NCI-H526 (cell line): ENCODE measurements at regions not wholly inside any gene's neighbourhood (a gene's known extent, or its start where the extent isn't known, plus 50 kb on each side); places are given as distances from the start of the nearest gene placed in this dataset.

Source experiments
- DNase-seq, 2 experiments: peaks; one replicate each; lab custom pipeline; 2025; lab: John Stamatoyannopoulos, UW

DNA sequence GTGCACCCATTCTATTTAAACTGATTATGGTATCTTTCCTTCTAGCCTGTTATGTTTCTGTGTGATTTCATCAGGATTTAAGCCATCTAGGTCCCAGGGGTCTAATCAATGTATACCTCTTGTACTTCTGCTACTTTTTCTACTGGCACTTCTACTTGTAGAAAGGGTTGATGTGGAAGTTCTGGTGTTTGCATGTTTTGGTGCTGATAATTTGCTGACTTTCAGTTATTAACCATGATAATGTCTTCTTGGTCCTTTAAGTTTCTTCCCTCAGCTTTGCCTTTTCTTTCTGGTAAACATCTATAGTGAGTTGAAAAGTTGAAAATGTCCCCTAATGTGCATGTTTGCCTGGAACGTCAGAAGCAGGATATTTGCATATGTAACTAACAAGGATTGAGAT lies 390.6 kb upstream of the MAP3K7 start:
- DNase-seq, result no peak

DNA sequence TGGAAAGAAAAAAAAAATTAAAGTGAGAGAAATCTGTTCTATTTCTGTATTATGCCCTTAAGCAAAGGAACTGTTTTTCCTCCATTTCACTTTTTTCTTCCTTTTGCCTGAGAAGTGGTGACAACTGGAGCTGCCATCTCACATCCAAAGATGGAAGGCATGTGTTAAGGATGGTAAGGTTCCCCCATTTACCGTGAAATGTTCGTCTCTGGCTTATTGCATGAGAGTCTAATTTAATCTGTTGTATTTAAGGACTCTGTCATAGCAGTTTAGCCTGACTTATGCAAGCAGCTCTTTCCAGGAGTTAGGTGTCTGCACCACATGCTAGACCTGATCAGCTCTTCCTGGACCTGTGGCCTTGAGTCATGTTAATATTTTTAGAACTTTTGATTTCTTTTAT lies 389.5 kb upstream of the MAP3K7 start:
- no peak for DNase-seq

DNA sequence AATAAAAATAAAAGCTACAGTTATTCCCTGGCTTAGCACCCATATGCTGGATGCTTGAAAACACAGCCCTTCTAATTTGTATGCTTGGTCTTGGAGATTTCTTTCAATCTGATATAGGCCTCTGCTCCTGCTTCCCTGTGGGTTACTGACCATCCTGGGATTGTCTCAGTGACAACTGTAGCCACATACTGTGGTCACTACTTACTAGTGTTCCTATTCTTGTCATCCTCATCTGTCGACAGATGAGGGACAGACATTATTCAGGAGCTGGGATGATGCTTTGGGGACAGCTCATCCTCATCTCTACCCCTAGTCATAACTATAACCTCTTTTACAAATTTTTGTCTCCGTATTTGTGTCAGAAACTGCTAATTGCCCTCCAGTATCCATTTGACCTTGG lies 388.9 kb upstream of the MAP3K7 start:
- no peak for DNase-seq

DNA sequence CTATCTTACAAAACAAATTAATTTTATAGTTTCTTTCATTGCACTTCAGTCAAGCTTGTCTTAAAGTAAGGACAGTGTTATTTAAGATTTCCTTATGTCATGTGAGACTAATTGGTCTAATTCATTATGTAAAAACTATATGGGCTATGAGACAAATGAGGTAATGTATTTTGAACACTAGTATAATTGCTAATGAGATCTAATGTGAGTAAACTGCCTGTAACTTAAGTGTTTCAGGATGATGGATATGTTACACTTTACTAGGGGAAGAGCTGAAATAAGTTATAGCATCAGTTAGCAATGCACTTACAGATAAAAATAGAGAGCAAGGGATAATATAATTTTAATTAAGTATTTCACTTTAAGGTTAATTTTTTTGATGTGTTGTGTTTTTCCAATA lies 386.3 kb upstream of the MAP3K7 start:
- DNase-seq, result no peak

DNA sequence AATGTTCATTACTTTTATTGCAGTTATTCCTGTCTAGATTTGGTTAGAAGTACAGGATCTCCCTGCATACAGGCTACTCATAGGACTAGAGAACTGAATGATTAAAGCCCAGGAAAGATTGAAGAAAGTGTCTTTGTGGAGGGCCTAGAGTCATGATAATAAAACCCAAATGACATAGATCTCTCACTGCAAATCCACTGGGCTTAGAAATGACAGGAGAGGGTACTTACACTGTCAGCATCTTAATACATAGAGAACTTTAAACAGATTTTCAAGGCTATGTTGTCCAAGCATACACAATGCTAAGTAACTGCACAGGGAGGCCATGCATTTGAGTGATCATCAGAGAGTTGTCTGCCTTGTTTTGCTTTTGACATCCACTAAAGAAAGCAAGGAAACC lies 383.8 kb upstream of the MAP3K7 start:
- no peak for DNase-seq

DNA sequence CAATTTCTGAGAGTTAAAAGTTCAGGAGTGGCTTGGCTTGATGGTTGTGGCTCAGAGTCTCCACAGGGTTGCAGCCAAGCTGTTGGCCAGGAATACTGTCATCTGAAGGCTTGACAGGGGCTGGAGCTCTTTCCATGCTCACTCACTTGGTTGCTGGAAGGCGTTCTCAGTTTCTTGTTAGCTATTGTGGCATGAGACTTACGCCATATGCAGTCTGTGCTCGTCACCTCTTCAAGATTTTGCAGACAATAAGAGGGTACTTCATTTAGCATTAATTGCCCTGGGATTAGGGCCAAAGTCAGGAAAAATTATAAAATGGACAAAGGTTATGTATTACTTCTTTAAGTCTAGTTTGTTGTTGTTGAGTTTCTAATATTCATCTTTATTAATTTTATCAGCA lies 380.6 kb upstream of the MAP3K7 start:
- no peak for DNase-seq

DNA sequence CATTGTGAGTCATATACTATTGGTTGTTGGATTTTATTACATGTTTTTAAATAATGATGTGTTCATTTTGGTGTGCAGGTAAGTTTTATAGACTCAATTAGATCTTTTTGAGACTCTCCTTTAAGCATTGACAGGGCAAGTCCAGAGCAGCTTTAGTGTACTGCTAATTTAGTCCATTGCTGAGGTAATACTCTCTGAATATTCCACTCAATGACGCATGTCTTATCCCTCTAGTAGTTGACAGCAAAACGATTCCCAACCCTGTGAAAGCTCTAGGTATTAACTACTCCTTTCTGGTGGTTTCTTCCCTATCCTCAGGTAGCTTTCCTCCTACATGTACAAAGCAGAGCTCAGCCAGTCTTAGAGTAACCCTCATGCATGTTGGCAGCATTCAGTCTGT lies 373.5 kb upstream of the MAP3K7 start:
- no peak for DNase-seq

DNA sequence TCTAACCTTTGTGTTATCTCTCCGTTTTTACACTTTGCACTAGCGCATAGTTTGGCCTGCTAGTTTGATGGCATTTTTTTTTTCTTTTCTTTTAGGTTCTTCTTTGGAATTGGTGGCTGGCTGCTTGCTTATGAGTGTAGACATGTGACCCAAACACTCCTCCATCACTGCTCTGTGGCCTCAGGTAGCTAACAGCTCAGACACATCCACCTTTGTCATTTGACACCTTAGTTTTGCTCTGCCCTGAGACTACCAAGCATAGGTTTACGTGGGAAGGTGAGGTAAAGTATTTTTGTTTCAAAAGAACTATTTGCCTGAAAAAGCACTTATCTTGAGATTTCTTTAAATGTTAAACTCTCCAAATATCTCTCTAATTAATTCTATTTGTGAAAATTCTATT lies 368.4 kb upstream of the MAP3K7 start:
- DNase-seq, result no peak

DNA sequence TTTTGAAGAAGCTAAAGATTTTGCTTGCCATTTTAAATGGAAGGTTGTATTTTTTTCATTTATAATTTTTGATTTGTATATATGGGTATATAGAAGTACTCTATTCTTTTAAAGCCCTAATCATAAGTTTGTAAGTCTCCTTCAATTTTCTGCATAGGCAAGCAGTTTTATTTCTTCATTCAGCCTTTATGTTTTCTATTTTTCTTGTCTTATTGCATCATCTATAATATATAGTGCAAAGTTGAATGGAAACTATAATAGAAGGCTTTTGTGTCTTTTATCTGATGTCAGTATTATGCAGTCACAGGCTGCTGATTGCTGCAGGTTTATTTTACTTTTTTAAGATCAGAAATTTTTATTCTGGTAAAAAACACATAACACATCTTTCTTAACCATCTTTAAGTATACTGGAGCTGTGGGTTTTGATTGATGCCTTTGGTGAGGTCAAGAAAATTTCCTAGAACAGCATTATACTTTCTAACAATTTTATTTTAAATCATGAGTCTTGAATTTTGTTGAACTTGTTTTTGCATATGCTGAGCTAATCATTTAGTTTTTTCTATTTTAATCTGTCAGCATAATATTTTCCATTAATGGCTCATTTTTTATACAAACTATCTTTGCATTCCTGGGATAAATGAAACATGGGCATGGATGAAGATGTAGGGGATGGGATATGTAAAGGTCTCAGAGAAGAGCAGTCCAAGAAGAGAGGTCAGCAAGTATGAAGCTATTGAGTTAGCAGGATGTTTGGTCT lies 366.7 kb upstream of the MAP3K7 start:
- no peak for DNase-seq

DNA sequence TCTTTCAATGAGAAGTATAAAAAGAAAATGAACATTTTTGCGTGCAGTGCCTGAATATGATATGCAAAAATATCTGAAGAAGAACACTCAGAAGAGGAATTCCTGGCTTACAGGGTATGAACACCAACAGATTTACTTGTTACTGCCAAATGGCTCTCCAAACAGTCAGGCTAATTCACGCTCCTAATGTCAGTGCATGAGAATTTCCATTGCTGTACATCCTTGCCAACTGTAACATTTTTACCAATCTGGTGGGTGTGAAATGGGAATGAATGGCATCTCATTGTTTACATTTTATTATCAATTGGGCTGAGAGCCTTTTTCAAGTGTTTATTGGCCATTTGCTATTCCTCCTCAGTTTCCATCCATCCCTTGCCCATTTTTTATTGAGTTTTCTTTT lies 365.3 kb upstream of the MAP3K7 start:
- no peak for DNase-seq

DNA sequence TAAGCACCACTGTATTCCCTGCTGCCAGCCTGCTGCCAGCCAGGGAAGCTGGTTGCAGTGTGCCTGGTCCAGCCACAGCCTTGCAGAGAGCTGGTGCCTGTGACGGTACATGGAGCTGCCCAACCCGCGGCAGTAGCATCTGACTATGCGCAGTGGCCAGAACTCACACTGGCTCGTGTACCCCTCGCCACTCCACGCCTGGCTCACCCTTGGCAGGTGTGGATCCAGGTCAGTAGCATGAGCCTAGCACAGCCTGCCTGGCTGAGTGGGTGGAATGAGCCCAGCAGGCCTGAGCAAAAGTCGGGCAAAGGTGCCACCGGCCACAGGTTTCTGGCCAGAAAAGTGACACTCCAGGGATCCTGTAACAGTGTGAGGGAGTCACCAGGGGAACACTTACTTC lies 361.7 kb upstream of the MAP3K7 start:
- no peak for DNase-seq

DNA sequence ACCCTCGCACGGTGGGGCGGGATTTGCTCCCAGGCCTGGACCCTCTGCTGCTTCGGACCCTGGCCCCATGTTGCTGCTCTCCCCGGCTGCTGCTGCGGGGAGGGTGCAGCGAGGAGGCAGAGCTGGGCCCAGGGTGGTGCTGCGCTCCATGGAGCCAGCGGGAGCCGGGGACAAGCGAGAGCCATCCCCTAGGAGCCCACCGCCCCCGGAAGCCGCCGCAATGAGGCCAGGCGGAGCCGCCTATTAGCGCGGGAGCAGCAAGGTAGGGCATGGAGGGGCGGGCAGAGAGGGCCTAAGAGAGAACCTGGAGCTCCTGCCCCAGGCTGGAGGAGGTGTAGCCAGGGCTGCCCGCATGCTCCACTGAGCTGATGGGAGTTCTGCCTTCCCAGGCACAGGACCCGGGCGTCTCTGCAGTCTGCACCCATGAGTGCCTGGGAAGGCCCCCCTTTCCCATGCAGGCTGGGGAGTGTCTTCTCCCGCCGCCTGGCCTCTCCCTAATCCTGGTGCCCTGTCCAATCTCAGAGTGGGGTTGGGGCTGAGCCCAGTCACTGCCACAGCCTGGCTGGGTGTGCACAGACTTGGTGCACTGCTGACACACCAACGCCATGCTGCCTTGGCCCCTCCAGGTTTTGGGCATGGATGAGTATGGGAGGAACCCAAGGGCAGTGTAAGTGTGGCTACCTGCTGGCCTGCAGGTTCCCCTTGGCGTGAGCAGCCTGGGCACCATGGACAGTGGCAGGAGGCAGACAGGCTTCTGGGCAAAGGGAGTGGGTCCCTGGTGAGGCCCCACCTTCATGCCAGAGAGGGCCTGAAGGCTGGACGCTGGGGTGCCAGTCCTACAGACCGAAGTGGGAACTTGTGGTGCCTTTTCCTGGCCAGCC lies 360.6 kb upstream of the MAP3K7 start:
- DNase-seq, result no peak

DNA sequence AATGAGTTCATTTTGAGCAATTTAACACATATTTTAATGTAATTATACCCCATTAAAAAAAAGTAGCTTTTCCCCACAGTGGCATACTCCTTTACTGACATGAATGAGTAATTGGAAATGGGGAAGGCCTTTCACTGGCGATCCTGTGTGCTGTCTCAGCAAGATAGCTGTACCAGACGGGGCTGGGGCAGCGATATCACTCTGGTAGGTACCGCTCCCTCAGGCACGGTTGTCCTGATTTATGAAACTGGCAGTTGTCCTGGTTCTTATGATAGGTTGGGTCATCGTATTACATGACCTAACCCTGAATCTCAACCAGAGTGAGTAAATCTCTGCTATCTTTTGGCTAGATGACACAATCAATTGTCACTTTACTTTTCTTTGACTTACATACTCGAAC lies 355.0 kb upstream of the MAP3K7 start:
- DNase-seq, result no peak

DNA sequence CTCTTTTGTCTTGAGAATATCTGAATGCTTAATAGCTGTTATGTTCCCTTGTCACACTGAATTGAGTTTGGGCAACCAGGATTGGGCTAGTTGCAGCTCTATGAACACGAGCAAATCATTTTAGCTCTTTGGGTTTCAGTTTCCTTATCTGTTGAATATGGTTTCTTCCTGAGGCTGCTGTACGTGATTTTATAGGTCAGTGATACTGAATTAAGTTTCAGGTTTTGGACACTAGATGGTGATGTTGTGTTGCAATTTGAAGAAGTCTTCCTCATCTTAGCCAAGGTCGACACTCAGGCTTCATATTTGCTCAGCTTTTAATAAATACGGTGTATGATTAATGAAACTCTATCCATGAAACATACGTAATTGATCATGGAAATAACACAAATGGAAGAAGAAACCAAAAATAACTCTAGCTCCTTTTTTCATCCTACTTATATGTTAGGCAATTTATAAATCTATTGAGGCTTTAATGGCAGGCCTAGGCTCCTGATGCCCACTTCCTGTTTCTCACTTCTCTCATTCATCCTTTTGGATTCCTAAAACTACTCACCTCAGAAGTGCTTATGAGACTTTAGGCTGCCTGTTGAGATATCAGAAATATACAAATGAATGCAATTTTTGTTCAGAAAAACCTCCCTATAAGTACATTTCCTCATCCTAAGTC lies 354.1 kb upstream of the MAP3K7 start:
- DNase-seq, result peak; percentile 54 to 75

DNA sequence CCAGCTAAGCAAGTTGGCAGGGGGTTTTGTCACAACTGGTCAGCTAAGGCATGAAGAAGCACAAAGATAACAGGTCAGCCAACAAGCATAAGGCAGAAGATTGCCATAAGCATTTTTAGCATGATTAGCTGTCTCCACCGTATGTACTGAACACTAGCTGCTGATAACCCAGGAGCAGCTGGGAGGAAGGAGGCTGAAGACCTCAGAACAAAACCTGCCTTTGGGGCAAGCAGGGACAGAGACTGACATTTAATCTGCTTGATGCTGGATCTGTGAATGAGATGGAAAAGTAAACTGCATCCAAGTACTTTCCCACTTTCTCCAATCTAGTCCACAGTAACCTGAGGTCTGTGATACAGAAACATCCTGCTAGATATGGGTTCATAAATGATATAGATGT lies 353.0 kb upstream of the MAP3K7 start:
- DNase-seq, result no peak

DNA sequence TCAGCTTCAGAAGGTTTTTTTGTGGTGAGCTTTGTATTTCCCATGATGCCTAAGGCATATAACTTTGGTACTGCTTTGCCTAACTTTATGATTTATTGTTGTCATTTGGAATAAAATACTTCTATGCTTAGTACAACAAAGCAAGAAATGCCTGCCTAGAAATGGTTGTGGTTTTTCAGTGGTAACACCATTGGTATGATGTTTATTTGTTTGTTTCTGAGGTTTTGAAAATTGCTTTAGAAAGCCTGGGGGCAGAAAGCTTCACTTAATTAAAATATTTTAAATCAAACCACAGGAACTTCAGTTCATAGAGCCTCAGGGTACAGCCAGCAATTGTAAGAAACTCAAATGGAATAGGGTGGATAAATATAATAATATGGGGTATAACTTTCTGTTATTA lies 351.2 kb upstream of the MAP3K7 start:
- DNase-seq, result no peak

DNA sequence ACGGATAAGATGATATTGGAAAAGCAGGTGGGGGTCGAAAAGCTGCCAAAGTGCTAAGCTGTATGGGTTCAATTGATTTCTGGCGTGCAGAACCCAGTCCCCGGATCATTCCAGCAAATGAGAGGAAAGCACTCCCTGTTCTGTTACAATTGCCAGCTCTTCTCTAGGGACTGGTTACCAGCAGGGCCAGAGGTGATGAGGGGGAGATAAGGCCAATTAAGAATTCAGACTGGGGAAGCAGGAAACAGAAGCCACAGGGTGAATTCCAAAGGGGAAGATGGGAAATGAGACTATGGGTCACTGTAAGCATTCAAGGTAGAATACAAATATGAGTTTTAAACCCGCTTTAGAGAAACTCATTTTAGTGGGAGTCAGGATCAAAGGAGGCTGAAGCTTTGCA lies 349.4 kb upstream of the MAP3K7 start:
- DNase-seq, result no peak

DNA sequence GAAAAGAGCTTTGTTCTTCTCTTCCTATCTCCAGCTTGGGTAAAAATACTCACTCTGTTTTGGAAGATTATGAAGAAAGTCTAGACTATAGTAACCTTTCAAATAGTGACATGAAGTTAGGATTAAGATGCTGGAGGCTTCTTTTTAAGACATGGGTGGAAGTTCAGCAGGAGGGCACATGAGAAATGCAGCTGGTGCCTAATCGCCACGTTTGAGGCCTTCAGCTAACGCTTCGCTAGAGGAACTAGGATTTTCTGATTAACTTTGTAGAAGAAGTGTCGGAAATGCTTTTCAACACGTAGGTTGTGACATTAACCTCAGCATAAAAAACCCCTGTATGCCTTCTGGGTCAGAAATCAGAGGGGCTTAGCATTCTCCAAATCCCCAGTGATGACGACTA lies 348.1 kb upstream of the MAP3K7 start:
- DNase-seq, result no peak

DNA sequence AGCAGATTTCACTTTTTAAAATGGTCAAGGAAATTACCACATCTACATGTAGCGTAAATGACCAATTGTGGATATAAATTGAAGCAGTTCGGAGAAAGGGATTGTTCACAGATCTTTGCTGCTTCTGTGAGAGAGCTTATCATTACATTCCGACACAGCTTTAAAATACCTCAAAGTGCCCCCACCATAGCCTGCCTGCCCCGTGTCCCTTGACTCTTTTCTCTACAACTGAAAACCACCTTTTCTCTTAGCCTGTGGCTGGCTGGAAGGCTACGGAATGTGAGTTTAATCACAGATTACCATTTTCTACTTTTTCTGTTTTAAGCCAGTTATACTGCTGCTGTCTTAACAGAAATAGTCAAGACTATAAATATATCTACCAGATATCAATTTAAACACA lies 347.2 kb upstream of the MAP3K7 start:
- no peak for DNase-seq

DNA sequence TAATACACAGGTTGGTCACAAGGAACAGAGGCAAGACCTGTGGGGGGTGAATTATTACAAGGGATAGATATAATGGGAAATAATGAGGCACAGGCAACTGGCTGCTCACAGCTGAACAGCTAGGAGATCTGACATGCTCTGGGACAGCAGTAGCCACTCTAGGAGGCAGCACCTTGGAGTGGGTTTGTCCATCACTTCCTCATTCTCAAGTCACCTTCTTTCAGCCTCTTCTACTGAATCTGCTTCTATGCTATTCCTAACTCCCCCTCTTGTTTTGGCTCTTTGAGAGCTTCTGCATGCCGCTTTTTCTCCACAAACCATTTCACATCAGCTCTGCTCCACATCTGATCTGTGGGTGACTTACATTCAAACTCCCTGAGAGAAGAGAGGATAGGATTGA lies 345.5 kb upstream of the MAP3K7 start:
- DNase-seq, result no peak

DNA sequence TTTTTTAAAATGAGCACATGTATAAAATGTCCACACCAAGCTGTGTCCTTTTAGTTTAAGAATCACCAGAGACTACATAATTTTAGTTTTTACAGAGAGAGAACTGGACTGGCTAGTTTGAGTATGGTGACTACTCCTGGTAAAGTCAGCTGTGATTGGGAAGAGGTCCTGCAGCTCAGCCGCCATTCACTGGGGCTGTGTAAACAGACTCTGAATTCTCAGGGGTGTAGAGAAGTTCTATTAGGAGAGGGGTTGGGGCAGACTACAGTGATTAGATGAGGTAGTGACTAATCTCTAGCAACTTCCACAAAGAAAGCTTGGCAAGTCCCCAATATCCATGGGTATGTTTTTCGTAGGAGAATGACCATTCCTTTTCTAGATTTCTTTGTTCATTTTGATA lies 341.2 kb upstream of the MAP3K7 start:
- no peak for DNase-seq

DNA sequence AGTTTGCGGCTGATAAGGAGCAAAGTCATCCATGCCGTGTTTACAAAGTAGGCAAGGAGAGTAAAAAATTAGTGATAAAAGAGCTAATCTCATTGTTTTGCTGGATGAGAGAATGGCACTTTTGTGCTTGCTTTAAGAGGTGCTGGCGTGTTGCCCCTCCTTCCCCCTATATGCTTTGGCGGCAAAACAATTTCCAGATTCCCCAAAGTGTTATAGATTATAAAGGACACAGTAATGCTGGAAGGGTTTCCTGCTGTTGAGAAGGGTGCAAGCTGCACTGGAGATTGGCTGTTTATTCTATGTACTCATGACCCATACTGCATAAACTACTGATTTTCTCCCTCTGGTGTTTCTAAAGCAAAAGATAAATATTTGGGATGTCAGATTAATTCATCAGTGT lies 338.9 kb upstream of the MAP3K7 start:
- DNase-seq, result no peak

DNA sequence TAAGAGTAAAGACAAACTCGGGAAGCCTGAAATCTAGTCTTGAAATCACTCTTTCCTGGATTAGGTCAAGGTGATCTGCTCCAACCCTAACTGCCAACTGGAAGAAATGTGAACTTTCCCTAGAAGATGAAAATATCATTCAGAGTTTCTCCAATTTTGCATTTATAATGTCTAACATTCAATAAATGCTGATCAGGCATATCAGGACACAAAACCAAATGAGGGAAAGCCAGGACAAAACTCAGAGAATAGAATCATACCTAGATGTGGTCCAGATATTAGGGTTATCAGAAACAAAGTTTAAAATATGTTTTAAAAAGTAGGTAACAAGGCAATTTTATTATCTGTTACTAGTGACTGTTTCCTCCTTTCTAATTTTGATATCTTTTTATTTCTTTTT lies 335.5 kb upstream of the MAP3K7 start:
- no peak for DNase-seq
